ENCODE measurements at regions not wholly inside any gene's neighbourhood (a gene's known extent, or its start where the extent isn't known, plus 50 kb on each side); places are given as distances from the start of the nearest gene placed in this dataset.
"Not testable (repeated sequence)": the region's sequence is repeated elsewhere in the genome, so short reads cannot be mapped to it uniquely, and the experiment has no call there.

DNA sequence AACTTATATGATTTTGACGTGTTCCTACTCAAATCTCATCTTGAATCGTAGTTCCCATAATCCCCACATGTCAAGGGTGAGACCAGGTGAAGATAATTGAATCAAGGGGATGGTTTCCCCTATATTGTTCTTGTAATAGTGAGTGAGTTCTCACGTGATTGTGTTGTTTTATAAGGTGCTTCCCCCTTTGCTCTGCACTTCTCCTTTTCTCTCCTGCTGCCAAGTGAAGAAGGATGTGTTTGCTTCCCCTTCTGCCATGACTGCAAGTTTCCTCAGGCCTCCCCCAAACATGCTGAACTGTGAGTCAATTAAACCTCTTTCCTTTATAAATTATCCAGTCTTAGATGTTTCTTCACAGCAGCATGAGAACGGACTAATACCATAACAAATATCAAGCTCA, 83.2 kb downstream of the MANEA start:
- DNase-seq, result no peak

DNA sequence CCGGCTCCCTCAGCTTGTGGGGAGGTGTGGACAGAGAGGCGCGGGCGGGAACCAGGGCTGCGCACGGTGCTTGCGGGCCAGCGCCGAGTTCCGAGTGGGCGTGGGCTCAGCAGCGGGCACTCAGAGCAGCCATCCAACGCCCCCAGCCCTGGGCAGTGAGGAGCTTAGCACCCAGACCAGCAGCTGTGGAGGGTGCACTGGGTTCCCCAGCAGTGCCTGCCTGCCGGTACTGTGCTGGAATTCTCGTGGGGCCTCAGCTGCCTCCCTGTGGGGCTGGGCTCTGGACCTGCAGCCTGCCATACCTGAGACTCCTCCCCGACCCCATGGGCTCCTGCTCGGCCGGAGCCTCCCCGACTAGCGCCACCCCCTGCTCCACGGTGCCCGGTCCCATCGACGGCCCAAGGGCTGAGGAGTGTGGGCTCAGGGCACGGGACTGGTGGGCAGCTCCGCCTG, 92.7 kb downstream of the MANEA start:
- peak in 2 of 5 donors; percentile 2 to 9 for DNase-seq

DNA sequence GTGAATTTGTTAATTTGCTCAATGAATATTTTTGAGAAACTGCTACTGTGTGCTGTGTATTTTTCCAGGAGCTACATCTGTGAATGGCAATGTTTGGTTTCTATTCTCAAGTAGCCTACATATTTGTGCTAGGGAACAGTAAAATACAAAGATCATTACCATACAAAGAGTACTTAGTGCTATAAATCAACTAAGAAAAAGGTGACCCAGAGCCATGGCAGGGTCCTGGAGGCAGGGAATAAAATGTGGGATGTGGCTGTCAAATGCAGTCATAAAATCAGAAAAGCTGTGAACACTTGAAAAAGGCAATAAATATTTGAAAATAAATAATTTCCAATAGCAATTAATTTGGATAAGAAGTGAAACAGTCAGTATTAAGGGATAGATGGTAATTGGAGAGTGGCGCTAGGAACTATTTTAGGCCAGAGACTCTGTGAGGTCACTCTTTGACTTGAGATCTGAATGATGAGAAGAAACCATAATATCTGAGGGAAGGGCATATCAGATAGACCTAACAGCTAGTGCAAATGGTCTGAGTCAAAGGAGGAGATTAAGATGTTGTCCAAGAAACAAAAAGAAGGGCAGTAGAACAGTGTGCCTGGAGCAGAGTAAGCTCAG, 98.8 kb downstream of the MANEA start:
- DNase-seq, result no peak

DNA sequence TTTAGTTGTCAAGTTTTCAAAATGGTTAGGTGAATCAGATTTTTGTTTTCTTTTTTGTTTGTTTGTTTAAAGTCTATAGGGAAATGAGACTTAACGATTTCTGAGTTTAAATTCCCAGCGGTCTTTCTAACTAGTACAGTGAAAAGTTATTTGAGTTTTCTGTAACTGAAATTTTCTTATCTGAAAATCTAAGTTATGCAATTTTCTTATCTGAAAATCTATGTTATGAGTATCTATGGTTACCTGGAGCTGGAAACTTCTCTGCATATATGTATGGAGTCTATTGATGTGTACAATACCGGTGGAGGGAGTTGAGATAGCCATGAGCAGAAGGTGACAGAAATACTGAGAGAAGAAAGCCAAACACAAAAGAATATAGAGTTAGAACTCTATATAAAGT, 102.6 kb downstream of the MANEA start:
- no peak for DNase-seq

DNA sequence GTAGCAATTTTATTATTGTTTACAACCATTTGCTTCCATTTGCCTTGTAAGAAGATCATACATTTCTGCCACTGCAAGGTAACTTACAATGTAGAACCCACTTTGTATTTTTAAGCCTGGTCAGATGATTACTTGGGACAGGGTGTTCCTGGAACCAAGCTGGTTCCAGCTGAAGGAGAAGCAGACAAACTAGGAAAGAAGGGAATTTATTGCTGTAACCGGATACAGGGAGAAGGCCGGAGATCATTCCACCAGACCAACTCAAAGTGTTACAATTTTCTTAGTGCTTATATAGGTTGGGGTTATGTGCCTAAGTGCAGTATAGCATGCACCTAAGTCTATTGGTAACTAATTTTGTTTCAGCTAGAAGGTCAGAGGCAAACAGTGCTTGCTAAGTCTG, 104.4 kb downstream of the MANEA start:
- no peak for DNase-seq

DNA sequence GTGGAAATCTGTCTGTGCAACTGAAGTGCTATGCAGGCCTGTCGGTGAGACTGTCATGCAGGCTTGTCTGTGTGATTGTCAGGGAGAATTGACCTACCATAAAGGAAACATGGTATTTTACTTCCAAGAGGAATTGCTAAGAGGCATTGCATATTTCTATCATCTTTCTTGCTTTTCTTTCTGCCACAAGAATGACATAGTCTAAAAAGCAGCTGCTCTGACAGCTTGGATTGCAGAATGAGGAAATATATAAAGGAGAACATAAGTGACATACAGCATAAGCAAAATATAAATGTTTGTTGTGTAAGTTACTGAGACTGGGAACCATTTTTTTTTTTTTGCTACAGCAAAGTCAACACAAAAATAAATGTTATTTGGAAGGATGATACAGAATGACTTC, 105.1 kb downstream of the MANEA start:
- no peak for DNase-seq

DNA sequence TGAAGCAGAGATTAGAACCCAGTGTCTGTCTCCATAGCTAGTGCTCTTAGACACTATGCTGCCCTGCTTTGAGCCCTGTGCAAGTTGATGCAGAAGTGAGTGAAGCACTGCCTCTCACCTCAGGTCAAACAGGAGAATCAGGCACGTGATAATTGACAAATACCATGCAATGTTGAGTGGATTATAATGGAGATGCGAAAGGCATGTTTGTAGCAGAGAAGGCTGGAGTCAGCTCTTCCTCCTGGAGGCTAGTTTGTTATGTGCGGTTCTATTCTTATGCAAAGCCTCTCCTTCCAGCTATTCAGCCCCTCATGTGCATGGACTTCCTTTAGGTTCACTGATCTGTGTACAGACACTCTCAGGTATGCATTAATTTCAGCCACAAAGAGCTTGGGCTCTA, 108.5 kb downstream of the MANEA start:
- DNase-seq, result no peak

DNA sequence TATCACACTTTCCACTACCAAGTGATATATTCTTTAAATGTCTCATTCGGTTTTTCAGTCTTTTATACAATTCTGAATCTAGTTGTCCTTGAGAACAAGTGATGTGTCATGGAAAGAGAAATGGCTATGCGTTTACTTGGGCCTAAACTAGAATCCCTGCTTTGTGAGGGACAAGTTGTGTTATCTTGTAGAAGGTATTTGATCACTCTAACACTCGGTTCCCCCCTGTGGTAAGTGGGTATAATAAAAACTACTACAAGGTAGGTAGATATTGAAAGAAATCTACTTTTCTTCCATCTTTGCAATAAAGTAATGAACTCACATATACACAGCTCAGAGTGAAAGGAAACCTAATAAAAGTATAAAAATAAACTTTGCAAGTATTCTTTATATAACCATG, 108.9 kb downstream of the MANEA start:
- no peak for DNase-seq

DNA sequence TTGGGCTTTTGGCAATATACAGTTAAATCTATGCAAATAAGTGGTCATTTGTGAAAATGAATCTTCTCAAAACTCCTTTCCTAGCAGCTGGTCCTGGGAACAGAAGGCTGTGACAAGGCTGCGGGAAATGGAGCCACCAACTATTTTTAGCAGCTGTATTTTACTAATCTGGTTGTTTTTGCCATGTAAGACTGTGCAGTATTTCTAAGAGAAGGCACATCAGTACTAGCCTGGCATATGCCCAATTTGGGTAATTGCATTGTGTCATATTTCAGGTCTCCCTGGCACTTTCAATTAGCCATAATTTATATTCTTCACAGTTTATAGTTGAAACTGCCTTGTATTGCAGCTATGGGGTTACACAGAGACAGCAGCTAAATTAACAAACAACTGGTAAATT, 109.6 kb downstream of the MANEA start:
- no peak for DNase-seq

DNA sequence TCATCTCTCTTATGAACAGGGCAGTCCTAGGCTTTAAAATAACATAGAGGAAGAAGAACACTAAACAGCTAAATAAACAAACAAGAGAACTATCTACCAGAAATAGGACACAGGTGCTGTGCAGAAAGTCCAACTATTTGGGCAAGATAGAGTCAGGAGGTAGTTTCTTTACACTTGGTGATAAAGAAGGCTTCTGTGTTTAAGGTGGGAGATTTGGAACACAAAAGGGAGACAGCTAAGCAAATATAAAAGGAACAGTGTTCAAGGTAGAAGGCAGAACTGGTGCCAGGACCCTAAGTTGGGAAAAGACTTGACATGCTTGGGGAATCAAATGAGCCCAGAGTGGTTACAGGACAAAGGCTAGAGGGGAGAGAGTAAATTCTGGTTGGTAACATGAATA, 110.5 kb downstream of the MANEA start:
- no peak for DNase-seq

DNA sequence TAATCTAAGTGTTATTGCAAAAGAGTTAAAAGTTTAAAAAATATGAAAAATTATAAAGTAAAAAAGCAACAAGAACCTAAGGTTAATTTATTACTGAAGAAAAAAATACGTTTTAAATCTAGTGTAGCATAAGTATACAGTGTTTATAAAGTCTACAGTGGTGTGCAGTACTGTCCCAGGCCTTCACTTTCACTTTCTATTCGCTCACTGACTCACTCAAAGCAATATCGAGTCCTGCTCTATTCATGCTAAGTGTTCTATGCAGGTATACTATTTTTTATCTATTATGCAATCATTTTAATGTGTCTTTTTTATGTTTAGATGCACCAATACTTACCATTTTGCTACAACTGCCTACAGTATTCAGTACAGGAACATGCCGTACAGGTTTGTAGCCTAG, 113.0 kb downstream of the MANEA start:
- DNase-seq, result peak in 1 of 5 donors; percentile 2

DNA sequence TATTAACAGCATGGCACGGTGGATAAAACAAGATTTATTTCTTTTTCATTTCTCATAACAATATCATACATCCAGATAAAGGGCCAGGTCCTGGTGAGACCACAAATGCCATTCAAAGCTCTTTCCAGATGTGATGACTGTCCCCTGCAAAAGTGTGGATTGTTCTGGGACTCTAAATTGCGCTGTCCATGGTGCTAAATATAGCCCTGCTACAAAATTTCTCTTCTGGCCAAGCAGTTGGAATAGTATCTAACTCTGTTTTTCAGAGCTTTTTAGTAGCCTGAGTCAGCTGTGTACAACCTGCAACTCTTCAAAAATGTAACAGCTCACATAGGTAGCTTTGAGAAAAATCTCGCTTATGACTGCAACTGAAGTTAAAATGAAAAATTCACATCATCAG, 115.8 kb downstream of the MANEA start:
- DNase-seq, result no peak

DNA sequence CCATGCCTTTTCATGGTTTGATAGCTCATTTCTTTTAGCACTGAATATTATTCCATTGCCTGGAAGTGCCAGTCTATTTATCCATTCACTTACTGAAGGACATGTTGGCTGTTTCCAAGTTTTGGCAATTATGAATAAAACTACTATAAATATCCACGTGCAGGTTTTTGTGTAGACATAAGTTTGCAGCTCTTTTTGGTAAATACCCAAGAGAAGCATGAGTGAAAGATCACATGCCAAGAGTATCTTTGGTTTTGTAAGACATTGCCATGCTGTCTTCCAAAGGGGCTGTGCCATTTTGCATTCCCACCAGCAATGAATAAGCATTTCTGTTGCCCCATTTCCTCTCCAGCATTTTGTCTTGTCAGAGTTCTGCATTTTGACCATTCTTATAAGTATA, 120.9 kb downstream of the MANEA start:
- DNase-seq, result no peak

DNA sequence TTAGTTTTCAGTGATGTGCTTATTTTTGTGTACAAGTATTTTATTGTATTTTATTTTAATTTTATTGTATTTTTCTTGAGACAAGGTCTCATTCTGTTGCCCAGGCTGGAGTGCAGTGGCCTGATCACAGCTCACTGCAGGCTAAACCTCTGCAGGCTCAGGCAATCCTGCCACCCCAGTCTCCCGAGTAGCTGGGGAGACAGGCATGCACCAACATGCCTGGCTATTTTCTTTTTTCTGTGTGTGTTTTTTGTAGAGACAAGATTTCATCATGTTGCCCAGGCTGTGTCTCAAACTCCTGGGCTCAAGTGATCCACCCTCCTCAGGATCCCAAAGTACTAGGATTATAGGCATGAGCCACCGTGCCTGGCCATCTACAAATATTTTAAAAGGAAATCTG, 146.3 kb downstream of the MANEA start:
- DNase-seq, result no peak

DNA sequence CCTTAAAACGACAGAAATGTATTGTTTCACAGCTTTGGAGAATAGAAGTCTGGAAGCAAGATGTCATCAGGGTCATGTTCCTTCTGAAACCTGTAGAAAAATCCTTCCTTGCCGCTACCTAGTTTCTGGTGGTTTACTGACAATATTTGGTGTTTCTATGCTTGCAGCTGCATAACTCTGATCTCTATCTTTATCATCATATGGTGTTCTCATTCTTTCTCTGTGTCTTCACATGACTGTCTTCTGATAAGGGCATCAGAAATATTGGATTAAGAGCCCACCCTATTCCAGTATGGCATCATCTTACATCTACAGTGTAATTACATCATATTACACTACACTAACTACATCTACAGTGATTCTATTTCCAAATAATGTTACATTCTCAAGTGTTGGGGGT, 148.0 kb downstream of the MANEA start:
- no peak for DNase-seq

DNA sequence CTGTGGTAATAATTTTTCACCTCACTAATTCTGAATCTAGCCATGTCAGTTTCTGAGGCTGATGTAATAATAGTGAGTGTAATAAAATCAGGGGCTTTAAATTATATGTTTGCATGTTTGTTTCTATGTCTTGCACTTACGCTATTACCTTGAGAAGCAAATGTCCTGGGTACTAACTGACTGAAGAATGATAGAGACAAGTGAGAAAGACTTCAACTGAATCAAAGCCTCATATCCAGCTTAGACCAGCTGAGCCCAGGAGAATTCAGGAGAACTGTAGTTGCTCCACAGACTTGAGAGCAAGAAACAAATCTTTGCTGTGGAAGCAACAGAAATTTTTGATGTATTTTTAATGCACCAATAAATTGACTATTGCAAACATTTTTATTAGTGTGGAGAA, 162.8 kb downstream of the MANEA start:
- DNase-seq, result no peak

DNA sequence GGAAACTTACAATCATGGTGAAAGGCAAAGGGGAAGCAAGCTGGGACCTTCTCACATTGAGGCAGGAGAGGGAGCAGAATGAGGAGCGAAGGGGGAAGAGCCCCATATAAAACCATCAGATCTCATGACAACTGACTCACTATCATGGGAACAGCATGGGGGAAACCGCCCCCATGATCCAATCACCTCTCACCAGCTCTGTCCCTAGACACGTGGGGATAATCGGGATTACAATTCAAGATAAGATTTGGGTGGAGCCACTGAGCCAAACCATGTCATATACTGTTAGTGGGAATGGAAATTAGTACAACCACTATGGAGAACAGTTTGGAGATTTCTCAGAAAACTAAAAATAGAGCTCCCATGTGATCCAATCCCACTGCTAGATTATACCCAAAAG, 163.7 kb downstream of the MANEA start:
- no peak for DNase-seq

DNA sequence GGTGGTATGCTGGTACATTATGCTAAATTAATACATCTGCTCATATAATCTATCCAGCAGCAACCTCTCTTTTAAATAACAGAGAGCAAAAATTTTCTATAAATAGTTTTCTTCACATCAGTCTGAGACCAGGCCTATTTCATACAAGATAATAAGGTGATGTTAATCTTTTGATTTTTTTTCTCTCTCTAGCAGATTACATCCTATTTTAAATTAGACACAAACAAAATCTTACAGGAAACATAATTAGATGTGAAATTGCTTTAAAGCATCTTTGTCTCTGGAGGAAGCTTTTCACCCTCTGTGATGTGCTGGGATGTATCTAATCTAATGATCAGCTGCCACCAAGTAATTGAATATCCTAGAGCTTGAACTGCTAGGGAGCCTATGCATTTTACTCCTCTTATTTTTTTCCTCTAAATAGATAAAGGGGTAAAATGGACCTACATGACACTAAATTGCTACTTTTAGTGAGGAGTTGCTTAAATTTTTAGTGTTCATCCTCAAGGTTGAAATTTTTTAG, 165.5 kb downstream of the MANEA start:
- no peak for DNase-seq

DNA sequence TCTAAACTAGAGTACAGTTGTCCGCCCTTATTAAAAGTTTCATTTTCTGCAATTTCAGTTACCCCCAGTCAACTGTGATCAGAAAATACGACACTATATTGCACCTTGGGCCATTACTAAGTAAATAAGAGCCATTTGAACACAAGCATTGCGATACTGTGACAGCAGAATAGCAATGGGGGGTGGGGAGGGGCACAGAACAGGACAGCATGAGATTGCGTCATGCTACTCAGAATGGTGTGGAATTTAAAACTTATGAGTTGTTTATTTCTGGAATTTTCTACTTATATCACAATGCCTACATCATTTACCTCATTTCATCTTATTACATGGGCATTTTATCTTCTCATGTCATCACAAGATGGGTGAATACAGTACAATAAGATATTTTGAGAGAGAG, 166.3 kb downstream of the MANEA start:
- DNase-seq, result no peak

DNA sequence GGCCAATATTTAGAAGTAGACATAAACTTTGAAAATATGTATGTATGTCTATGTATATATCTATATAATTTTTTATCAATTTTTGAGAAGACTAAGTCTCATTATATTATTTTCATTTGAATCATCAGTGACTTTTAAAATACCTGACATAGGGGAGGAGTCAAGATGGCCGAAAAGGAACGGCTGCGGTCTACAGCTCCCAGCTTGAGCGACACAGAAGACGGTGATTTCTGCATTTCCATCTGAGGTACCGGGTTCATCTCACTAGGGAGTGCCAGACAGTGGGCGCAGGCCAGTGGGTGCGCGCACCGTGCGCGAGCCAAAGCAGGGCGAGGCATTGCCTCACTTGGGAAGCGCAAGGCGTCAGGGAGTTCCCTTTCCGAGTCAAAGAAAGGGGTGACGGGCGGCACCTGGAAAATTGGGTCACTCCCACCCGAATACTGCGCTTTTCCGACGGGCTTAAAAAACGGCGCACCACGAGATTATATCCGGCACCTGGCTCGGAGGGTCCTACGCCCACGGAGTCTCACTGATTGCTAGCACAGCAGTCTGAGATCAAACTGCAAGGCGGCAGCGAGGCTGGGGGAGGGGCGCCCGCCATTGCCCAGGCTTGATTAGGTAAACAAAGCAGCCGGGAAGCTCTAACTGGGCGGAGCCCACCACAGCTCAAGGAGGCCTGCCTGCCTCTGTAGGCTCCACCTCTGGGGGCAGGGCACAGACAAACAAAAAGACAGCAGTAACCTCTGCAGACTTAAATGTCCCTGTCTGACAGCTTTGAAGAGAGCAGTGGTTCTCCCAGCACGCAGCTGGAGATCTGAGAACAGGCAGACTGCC, 181.1 kb downstream of the MANEA start:
- not testable (repeated sequence) for DNase-seq

DNA sequence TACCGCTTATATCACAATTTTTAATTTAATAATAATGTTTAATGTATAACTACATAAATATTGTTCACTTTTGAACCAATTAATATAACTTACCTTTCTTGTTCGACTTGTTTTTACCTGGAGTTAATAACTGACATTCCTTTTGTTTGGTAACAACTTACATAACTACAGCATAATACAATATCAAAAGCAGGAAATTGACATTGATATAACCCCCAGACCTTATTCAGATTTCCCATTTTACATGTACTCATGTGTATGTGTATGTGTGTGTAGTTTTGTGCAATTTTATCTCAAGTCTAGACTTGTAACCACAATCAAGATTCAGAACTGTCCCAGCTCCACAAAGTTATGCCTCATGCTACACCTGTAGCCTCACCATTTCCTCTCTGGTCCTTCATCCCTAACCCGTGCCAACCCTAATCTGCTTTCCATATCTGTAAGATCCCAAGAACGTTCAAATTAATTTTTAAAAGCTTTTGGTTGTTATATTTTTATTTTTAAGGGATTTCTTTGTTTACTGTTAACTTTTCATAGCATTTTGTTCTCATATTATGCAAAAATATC, 190.6 kb downstream of the MANEA start:
- DNase-seq, result no peak

DNA sequence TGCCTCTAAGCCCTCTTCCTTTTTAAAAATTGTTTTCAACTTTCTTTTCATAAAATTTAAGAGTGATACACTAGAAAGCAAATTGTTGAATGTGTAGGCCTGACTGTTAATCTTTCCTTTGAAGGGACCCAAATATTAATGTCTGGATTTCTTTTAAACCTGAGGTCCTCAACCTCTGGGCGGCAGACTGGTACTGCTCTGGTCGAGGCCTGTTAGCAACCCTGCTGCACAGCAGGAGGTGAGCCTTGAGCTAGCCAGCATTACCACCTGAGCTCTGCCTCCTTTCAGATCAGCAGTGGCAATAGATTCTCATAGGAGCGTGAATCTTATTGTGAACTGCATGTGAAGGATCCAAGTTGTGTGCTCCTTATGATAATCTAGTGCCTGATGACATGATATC, 191.2 kb downstream of the MANEA start:
- DNase-seq, result no peak

DNA sequence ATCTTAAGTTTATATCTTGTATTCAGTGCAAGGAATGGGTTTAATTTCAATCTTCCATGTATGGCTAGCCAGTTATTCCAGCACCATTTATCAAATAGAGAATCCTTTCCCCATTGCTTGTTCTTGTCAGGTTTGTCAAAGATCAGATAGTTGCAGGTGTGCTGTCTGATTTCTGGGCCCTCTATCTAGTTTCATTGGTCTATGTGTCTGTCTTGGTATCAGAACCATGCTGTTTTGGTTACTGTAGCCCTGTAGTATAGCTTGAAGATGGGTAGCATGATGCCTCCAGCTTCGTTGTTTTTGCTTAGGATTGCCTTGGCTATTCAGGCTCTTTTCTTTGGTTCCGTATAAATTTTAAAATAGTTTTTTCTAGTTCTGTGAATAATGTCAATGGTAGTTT, 200.0 kb downstream of the MANEA start:
- DNase-seq, result no peak

DNA sequence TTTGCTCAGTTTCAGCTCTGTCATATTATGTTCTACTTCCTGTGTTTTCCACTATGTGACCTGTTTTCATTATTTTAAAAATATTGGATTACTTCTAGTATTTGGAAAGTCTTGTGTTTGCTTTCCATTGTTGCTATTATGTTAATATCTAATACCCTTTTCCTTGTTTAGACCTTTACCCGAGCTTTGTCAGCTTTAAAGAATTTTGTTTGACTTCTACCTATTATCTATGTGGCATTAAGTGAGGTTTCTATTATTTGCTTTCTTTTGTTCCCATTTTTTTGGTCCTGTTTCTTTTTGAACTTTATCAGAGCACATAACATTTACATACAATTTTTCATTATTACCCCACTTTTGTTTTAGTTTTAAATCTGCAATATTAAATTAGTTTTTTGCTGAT, 202.7 kb downstream of the MANEA start:
- no peak for DNase-seq

Measured in T-helper 1 cell (primary cell).